ENCODE measurements at regions not wholly inside any gene's neighbourhood (a gene's known extent, or its start where the extent isn't known, plus 50 kb on each side); places are given as distances from the start of the nearest gene placed in this dataset.
A peak's percentile ranks its signal among the peaks of the same experiment; 100 is the strongest.

DNA sequence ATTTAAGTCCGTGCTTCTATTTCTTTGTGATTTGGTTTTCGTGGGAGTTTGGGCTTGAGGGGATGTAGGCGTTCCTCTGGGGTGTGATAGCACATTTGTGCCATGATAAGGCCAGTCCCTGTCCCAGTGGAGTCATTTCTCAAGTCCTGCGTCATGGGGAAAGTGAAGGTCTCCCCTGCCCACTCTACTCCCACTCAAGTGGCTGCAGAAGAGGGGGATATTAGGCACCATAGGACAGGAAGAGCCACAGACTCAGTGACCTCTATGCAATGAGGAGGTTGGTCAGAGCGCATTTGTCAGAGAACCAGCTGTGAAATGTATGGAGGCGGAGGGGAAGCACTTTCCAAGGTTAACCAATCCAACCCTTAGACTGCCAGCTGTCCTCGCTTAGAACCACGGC lies 51.9 kb upstream of the EDN1 start:
- no peaks in the 10 kb centered on the region for H3K23me2 ChIP-seq (ENCODE audit: low read depth, low read length)
- H3K79me2 ChIP-seq (ENCODE audit: control insufficient read depth in 1 of 2, insufficient read depth in 2 of 2, low read length in 2 of 2): no peaks in the 10 kb centered on the region
- H3K9me3 ChIP-seq (ENCODE audit: insufficient read depth in 2 of 2, low read depth in 1 of 2, low read length in 1 of 2): no peaks in the 10 kb centered on the region
- H3K9ac ChIP-seq (replicated peaks in 1 of 4; ENCODE audit: extremely low read depth in 1 of 4, low read depth in 3 of 4, low read length in 3 of 4): no peak overlapping the region
- no peak overlapping the region for H3K23ac ChIP-seq (ENCODE audit: insufficient read length)
- H3K14ac ChIP-seq (ENCODE audit: insufficient read length): no peak overlapping the region
- no peak overlapping the region for H3K27ac ChIP-seq (ENCODE audit: low read depth, low read length)
- H2AK5ac ChIP-seq (ENCODE audit: low read depth, low read length): no peak overlapping the region
- no peak overlapping the region for H2BK20ac ChIP-seq (ENCODE audit: low read length)
- no peak overlapping the region for H4K91ac ChIP-seq (replicated peaks; ENCODE audit: insufficient read length, low read length)
- no peak overlapping the region for H3K4me3 ChIP-seq (ENCODE audit: extremely low read depth in 1 of 4, insufficient read depth in 2 of 4, low read depth in 3 of 4, low read length in 4 of 4)
- 89% methylated on average over 8 of the region's 8 CpGs; no CpG with 5 or more reads in 1 of the 2 experiments for WGBS, 2 experiments (ENCODE audit: extremely low coverage in 1 of 2, insufficient coverage in 1 of 2, insufficient read length in 1 of 2, insufficient replicate concordance in 2 of 2, low coverage in 1 of 2, low lambda C conversion rate in 2 of 2, missing lambda C conversion rate in 1 of 2)
- H3K4me1 ChIP-seq (replicated peaks in 1 of 4; ENCODE audit: control insufficient read depth in 3 of 4, insufficient read depth in 4 of 4, low read length in 3 of 4): peaks cover 0 to 7% (median 1%) of the 10 kb centered on the region in 4 experiments; a peak in 2 of 7 replicates
- H2AFZ ChIP-seq (ENCODE audit: low read length): 0 out of 2 replicates have a peak overlapping the region, but pooled peaks have one; percentile 2
- no peak overlapping the region for H3K4ac ChIP-seq (replicated peaks; ENCODE audit: insufficient read length, low read depth, low read length)
- no peaks in the 10 kb centered on the region for H3K27me3 ChIP-seq (replicated peaks in 1 of 4; ENCODE audit: control insufficient read depth in 3 of 4, extremely low read depth in 1 of 4, insufficient read depth in 3 of 4, low read length in 3 of 4)
- H2BK120ac ChIP-seq (replicated peaks; ENCODE audit: low read depth, low read length): no peak overlapping the region
- no peak overlapping the region for H2BK15ac ChIP-seq (ENCODE audit: low read length)
- FAIRE-seq: no peak
- DNase-seq (ENCODE audit: low read depth in 1 of 2, low spot score in 2 of 2): no peak
- no peaks in the 10 kb centered on the region for H3K79me1 ChIP-seq (ENCODE audit: low read depth, low read length)
- H3K18ac ChIP-seq (ENCODE audit: extremely low read depth, low read length): no peak overlapping the region
- H4K5ac ChIP-seq (ENCODE audit: insufficient read length, low read depth, low read length): no peak overlapping the region
- CTCF ChIA-PET (ENCODE audit: partially characterized antibody): interaction anchor here (0.6 to 1.6 kb wide), 2 partner anchors 12 to 51 kb away, joined by 3 to 4 read pairs; no protein-coding TSS in a partner anchor
- no peaks in the 10 kb centered on the region for H3K36me3 ChIP-seq (ENCODE audit: control insufficient read depth in 2 of 4, insufficient read depth in 4 of 4, low read length in 3 of 4)
- no peaks in the 10 kb centered on the region for H4K20me1 ChIP-seq (replicated peaks in 1 of 2; ENCODE audit: control insufficient read depth in 1 of 2, insufficient read depth in 2 of 2, low read length in 2 of 2)
- H2BK12ac ChIP-seq (ENCODE audit: low read depth, low read length): no peak overlapping the region
- no peak overlapping the region for H4K8ac ChIP-seq (ENCODE audit: extremely low read depth, insufficient read depth, low read length)
- H3K56ac ChIP-seq (replicated peaks; ENCODE audit: insufficient read length, low read depth, low read length): no peak overlapping the region
- H2BK5ac ChIP-seq (ENCODE audit: low read depth, low read length): no peak overlapping the region
- no peak overlapping the region for H3K4me2 ChIP-seq (ENCODE audit: insufficient read depth in 1 of 2, low read depth in 2 of 2, low read length in 2 of 2)
- POLR2A ChIA-PET (ENCODE audit: partially characterized antibody): no interaction called here
- TF ChIP-seq NANOG (IDR thresholded peaks at IDR 0.05; ENCODE audit: insufficient read depth, low read depth, low read length, poor library complexity, severe bottlenecking): no peak
- TF ChIP-seq ASH2L (IDR thresholded peaks at IDR 0.05; ENCODE audit: low read length): no peak
- no peak for TF ChIP-seq GABPA (IDR thresholded peaks at IDR 0.05; ENCODE audit: borderline replicate concordance, insufficient read depth, low read length)
- TF ChIP-seq EGR1 (IDR thresholded peaks at IDR 0.05; ENCODE audit: borderline replicate concordance, low read depth, low read length): no peak
- TF ChIP-seq SP2 (IDR thresholded peaks at IDR 0.05; ENCODE audit: low read length): no peak
- TF ChIP-seq KDM4A (IDR thresholded peaks at IDR 0.05; ENCODE audit: low read depth, low read length, severe bottlenecking): no peak
- TF ChIP-seq SAP30 (IDR thresholded peaks at IDR 0.05; ENCODE audit: insufficient read depth, insufficient replicate concordance, low read length): no peak
- TF ChIP-seq CREB1 (IDR thresholded peaks at IDR 0.05): no peak
- TF ChIP-seq KDM5A (IDR thresholded peaks at IDR 0.05; ENCODE audit: low read length): no peak
- no peak for TF ChIP-seq TCF12 (IDR thresholded peaks at IDR 0.05; ENCODE audit: low read depth, low read length)
- no peak for TF ChIP-seq RFX5 (IDR thresholded peaks at IDR 0.05; ENCODE audit: borderline replicate concordance, low read depth, low read length)
- TF ChIP-seq HDAC6 (IDR thresholded peaks at IDR 0.05; ENCODE audit: low read depth, low read length): no peak
- TF ChIP-seq GTF2F1 (IDR thresholded peaks at IDR 0.05; ENCODE audit: borderline replicate concordance, low read depth, low read length): no peak
- no peak for TF ChIP-seq JUN (IDR thresholded peaks at IDR 0.05; ENCODE audit: low read depth, low read length)
- no peak for TF ChIP-seq KDM1A (IDR thresholded peaks at IDR 0.05; ENCODE audit: borderline replicate concordance, low read length)
- TF ChIP-seq SUZ12 (IDR thresholded peaks at IDR 0.05; ENCODE audit: low read length): no peak
